Osteocyte (in vitro differentiated cells): ENCODE measurements at regions not wholly inside any gene's neighbourhood (a gene's known extent, or its start where the extent isn't known, plus 50 kb on each side); places are given as distances from the start of the nearest gene placed in this dataset.

Experiments used
- DNase-seq: peaks from one replicate; pipeline ENCODE4 v3.0.0; 2021; ENCODE audit warnings: mixed read lengths; ENCODE audit not compliant: unreplicated experiment; ENCODE audit errors: extremely low spot score
- H3K27ac Mint-ChIP-seq: one replicate; pipeline ENCODE4 v1.8.0; 2021; ENCODE audit warnings: mild to moderate bottlenecking, mixed read lengths; ENCODE audit not compliant: unreplicated experiment
- H3K27me3 Mint-ChIP-seq: one replicate; pipeline ENCODE4 v1.8.0; 2021; ENCODE audit warnings: mixed read lengths; ENCODE audit not compliant: unreplicated experiment
- H3K36me3 Mint-ChIP-seq: one replicate; pipeline ENCODE4 v1.8.0; 2021; ENCODE audit warnings: mixed read lengths; ENCODE audit not compliant: unreplicated experiment
- H3K4me1 Mint-ChIP-seq: one replicate; pipeline ENCODE4 v1.8.0; 2021; ENCODE audit warnings: mixed read lengths; ENCODE audit not compliant: unreplicated experiment
- H3K4me3 Mint-ChIP-seq: one replicate; pipeline ENCODE4 v1.8.0; 2021; ENCODE audit warnings: mild to moderate bottlenecking, moderate library complexity, mixed read lengths; ENCODE audit not compliant: unreplicated experiment
- H3K9me3 Mint-ChIP-seq: one replicate; pipeline ENCODE4 v1.8.0; 2021; ENCODE audit warnings: mixed read lengths; ENCODE audit not compliant: unreplicated experiment
- TF ChIP-seq, protein P1 (sequence below): fragments of 200-600 bp; sonication (generic); IDR thresholded peaks from 2 replicates; pipeline ENCODE4 v1.5.0; 2021; ENCODE audit warnings: antibody characterized with exemption, mild to moderate bottlenecking, moderate library complexity

DNA sequence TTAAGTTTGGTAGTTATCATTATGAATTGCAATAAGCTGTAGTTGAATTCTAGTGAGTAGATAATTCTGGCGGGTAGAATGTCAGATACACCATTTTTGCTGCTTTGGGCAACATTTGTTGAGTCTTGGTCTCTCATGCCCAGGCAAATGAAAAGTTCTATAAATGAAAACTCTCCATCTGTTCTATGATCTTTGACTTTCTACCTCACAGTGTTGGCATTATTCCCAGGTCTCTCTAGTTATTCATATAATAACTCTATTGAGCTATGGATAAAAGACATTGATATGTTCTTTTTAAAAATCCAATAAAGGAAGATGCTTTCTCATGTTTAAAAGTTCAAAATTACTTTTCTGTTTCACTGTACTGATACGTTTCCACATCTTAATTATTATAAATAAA, 415.3 kb upstream of the SEMA3D start:
- TF ChIP-seq, protein P1, sequence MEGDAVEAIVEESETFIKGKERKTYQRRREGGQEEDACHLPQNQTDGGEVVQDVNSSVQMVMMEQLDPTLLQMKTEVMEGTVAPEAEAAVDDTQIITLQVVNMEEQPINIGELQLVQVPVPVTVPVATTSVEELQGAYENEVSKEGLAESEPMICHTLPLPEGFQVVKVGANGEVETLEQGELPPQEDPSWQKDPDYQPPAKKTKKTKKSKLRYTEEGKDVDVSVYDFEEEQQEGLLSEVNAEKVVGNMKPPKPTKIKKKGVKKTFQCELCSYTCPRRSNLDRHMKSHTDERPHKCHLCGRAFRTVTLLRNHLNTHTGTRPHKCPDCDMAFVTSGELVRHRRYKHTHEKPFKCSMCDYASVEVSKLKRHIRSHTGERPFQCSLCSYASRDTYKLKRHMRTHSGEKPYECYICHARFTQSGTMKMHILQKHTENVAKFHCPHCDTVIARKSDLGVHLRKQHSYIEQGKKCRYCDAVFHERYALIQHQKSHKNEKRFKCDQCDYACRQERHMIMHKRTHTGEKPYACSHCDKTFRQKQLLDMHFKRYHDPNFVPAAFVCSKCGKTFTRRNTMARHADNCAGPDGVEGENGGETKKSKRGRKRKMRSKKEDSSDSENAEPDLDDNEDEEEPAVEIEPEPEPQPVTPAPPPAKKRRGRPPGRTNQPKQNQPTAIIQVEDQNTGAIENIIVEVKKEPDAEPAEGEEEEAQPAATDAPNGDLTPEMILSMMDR = no peak
- DNase-seq = no peak
- Mint-ChIP-seq H3K4me3 (no peak overlapping the region), H3K27ac (peak overlapping the region; percentile 38), H3K36me3 (no peaks in the 10 kb centered on the region), H3K4me1 (peaks cover 19% of the 10 kb centered on the region), H3K27me3 (no peaks in the 10 kb centered on the region), H3K9me3 (peaks cover 12% of the 10 kb centered on the region)

DNA sequence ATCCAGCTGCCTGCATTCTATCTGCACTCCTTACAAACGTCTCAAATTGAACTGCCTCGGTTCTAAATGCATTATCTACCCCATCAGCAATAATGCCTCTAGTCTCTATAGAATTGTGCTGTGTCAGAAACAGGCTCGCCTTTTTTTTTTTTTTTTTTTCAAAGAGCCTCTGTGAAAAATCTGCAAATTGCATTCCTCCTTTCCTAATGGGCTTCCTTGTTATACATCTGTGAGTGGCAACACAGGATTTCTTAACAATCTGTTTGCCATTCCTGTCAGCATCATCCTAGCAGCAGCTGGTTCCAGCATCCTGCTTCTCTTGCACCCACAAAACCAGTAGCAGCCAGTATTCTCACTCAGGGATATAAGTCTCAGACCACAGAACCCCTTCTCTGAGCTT, 413.5 kb upstream of the SEMA3D start:
- H3K36me3 Mint-ChIP-seq = no peaks in the 10 kb centered on the region
- TF ChIP-seq, protein P1 = no peak
- no peak for DNase-seq
- no peaks in the 10 kb centered on the region for H3K27me3 Mint-ChIP-seq
- no peak overlapping the region for H3K4me3 Mint-ChIP-seq
- peaks cover 35% of the 10 kb centered on the region for H3K4me1 Mint-ChIP-seq
- H3K27ac Mint-ChIP-seq = no peak overlapping the region
- H3K9me3 Mint-ChIP-seq = peaks cover 10% of the 10 kb centered on the region

DNA sequence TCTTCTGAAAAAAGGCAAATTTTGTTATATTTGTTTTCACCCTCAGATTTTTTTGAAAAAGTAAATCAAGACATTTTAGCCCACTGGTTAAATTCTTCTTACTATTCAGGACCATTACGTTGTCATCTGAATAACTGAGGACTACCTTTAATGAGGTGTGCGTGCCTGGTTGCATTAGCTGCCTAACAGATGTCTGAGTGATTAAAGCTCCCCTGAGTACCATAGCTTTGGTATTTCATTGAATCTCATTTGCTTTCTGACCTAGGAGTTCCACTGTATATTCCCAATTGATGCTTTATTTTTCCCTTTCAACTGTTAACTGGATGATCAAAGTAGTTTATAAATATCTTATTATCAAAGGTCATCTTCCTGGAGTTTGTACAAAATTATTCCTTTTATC, 410.0 kb upstream of the SEMA3D start:
- Mint-ChIP-seq H3K36me3 (no peaks in the 10 kb centered on the region), H3K27me3 (no peaks in the 10 kb centered on the region), H3K4me3 (no peak overlapping the region), H3K9me3 (no peaks in the 10 kb centered on the region), H3K4me1 (peaks cover 48% of the 10 kb centered on the region), H3K27ac (peak overlapping the region; percentile 50)
- TF ChIP-seq, protein P1 = no peak
- no peak for DNase-seq

DNA sequence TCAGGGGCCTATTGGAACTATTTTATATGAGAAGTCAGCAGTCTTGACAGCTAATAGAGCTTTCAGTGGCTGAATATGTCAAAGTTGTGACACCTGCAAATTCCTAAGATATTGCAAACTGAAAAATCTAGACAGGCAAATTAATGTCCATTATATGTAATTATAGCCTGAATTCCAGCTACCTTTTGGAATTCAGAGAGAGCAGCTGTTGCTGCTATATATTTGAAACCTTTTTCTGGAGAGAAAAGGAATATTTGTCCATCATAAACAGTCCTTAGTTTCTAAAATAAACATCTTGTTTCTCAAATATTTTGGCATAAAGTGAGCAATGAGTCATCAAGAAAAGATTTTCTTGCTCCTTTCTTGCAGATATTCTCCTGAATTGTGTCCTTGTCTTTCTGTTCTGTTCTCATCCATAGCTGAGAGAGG, 408.9 kb upstream of the SEMA3D start:
- Mint-ChIP-seq H3K4me3 (no peak overlapping the region), H3K27me3 (no peaks in the 10 kb centered on the region), H3K4me1 (peaks cover 41% of the 10 kb centered on the region), H3K27ac (peak overlapping the region; percentile 78), H3K36me3 (no peaks in the 10 kb centered on the region), H3K9me3 (no peaks in the 10 kb centered on the region)
- TF ChIP-seq, protein P1 = no peak
- no peak for DNase-seq

DNA sequence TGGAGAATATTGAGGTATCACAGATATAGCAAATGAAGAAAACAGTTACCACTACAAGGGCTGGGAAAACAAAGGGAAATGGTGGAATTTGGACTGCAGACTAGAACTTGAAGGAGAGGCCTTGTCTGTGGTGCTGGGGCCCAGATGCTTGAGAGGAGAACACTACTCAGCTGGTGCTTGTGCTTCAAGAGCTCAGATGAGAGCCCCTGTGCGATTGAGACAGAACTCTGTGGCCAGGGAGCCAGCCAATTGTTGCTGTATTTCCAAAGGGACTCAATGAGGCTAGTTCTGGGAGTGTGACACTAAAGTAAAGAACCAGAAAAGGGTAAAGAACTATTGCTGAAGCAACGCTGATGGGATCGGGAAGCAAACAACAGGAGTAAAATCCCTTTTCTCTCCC, 406.5 kb upstream of the SEMA3D start:
- Mint-ChIP-seq H3K27me3 (no peaks in the 10 kb centered on the region), H3K27ac (no peak overlapping the region), H3K9me3 (no peaks in the 10 kb centered on the region)

More for the DNA sequence above, 406.5 kb upstream of the SEMA3D start:
- H3K4me3 Mint-ChIP-seq = no peak overlapping the region
- DNase-seq = no peak
- H3K36me3 Mint-ChIP-seq = no peaks in the 10 kb centered on the region
- H3K4me1 Mint-ChIP-seq = peaks cover 39% of the 10 kb centered on the region
- TF ChIP-seq, protein P1 = no peak
